ENCODE measurements at regions not wholly inside any gene's neighbourhood (a gene's known extent, or its start where the extent isn't known, plus 50 kb on each side); places are given as distances from the start of the nearest gene placed in this dataset.

DNA sequence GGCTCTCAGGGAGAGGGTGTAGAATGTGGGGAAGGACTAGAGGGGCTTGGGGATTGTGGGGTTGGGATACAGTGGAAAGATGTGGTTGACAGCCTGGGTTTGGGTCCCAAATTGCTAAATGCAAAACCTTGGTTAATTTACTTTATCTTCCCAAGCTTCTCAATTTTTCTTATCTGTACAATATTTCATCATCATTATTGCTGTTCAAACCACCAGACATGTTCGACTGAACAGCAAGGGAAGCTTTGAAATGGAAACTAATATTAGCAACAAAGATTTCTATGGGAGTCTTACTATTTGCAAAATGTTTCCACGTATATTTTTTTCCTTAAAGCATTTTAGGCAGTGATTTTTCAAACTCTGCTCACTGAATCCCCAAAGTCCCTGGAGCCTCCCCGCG is 67.0 kb upstream of the KAZN start:
- Histone ChIP-seq H3K27me3 (ENCODE audit: insufficient read depth, low read depth) (no peaks in the 10 kb centered on the region), H3K4me2 (no peak overlapping the region), H3K79me2 (ENCODE audit: low read depth) (no peaks in the 10 kb centered on the region), H3K4me1 (replicated peaks; ENCODE audit: insufficient read depth) (no peaks in the 10 kb centered on the region), H3K27ac (no peak overlapping the region), H3K9me2 (ENCODE audit: insufficient read depth) (no peaks in the 10 kb centered on the region), H2AFZ (no peak overlapping the region), H3F3A (ENCODE audit: insufficient read depth, low read depth) (no peaks in the 10 kb centered on the region), H3K36me3 (ENCODE audit: low read depth) (no peaks in the 10 kb centered on the region), H3K9me3 (ENCODE audit: insufficient read depth, low read depth) (no peaks in the 10 kb centered on the region), H4K20me1 (ENCODE audit: insufficient read depth) (no peaks in the 10 kb centered on the region), H3K4me3 (no peak overlapping the region)
- DNase-seq = no peak
- no TSS peak for BruUV-seq (replicated peaks)
- ChIA-PET POLR2A (ENCODE audit: unreplicated experiment) (no interaction called here), CTCF (no interaction called here)
- TF ChIP-seq CTCF (conservative IDR thresholded peaks at IDR 0.05) = no peak
- intact Hi-C loops (cut with micrococcal nuclease; ENCODE audit: unreplicated experiment) = no loop called here

GRCh38 chr1:14535619-14536355 is 62.7 kb upstream of the KAZN start:
- Histone ChIP-seq H3F3A (ENCODE audit: insufficient read depth, low read depth) (no peaks in the 10 kb centered on the region), H3K9me3 (ENCODE audit: insufficient read depth, low read depth) (no peaks in the 10 kb centered on the region), H2AFZ (no peak overlapping the region), H3K27me3 (ENCODE audit: insufficient read depth, low read depth) (peaks cover 4% of the 10 kb centered on the region; the same call in 1 of the 2 replicates), H3K4me2 (no peak overlapping the region), H4K20me1 (ENCODE audit: insufficient read depth) (no peaks in the 10 kb centered on the region), H3K36me3 (ENCODE audit: low read depth) (no peaks in the 10 kb centered on the region), H3K79me2 (ENCODE audit: low read depth) (no peaks in the 10 kb centered on the region), H3K4me1 (replicated peaks; ENCODE audit: insufficient read depth) (no peaks in the 10 kb centered on the region), H3K9me2 (ENCODE audit: insufficient read depth) (no peaks in the 10 kb centered on the region), H3K4me3 (no peak overlapping the region), H3K27ac (no peak overlapping the region)
- POLR2A ChIA-PET (ENCODE audit: unreplicated experiment) = no interaction called here
- CTCF ChIA-PET = no interaction called here
- TF ChIP-seq EZH2 (IDR thresholded peaks at IDR 0.05; ENCODE audit: low read depth) = no peak
- no peak for TF ChIP-seq CTCF (conservative IDR thresholded peaks at IDR 0.05)
- BruUV-seq (replicated peaks) = no TSS peak
- intact Hi-C loops (cut with micrococcal nuclease; ENCODE audit: unreplicated experiment) = no loop called here
- DNase-seq = no peak

DNA sequence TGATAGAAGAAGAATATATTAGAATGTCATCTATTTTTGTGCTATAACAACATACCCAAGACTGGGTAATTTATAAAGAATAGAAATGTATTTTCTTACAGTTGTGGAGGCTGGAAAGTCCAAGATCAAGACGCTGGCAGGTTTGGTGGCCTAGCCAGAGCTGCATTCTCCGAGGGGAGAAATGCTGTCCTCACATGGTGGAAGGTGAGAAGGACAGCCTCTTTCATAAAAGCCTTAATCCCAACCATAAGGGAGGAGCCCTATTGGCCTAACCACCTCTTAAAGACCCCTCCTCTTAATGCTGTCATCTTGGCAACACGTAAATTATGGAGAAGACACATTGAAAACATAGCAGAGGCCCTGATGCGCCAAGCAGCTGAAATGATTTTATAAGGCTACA is 60.1 kb upstream of the KAZN start:
- H3K36me3 ChIP-seq (ENCODE audit: low read depth) = no peaks in the 10 kb centered on the region
- ChIA-PET POLR2A (ENCODE audit: unreplicated experiment) (no interaction called here), CTCF (no interaction called here)
- H4K20me1 ChIP-seq (ENCODE audit: insufficient read depth) = no peaks in the 10 kb centered on the region
- peaks cover 9% of the 10 kb centered on the region; the same call in 1 of the 2 replicates for H3K27me3 ChIP-seq (ENCODE audit: insufficient read depth, low read depth)
- TF ChIP-seq CTCF (conservative IDR thresholded peaks at IDR 0.05) (no peak), EZH2 (IDR thresholded peaks at IDR 0.05; ENCODE audit: low read depth) (no peak)
- H2AFZ ChIP-seq = no peak overlapping the region
- no peaks in the 10 kb centered on the region for H3K4me1 ChIP-seq (replicated peaks; ENCODE audit: insufficient read depth)
- no peak overlapping the region for H3K27ac ChIP-seq
- no peaks in the 10 kb centered on the region for H3F3A ChIP-seq (ENCODE audit: insufficient read depth, low read depth)
- H3K9me3 ChIP-seq (ENCODE audit: insufficient read depth, low read depth) = no peaks in the 10 kb centered on the region
- BruUV-seq (replicated peaks) = no TSS peak
- no peak overlapping the region for H3K4me3 ChIP-seq
- no peak overlapping the region for H3K4me2 ChIP-seq
- no peaks in the 10 kb centered on the region for H3K9me2 ChIP-seq (ENCODE audit: insufficient read depth)
- intact Hi-C loops (cut with micrococcal nuclease; ENCODE audit: unreplicated experiment) = no loop called here
- H3K79me2 ChIP-seq (ENCODE audit: low read depth) = no peaks in the 10 kb centered on the region
- DNase-seq = no peak

Data from PC-9 (cell line).